ENCODE measurements at regions not wholly inside any gene's neighbourhood (a gene's known extent, or its start where the extent isn't known, plus 50 kb on each side); places are given as distances from the start of the nearest gene placed in this dataset.

GRCh38 chr12:39224971-39225370 is 217.9 kb downstream of the KIF21A start:
- TF ChIP-seq CTCF (IDR thresholded peaks at IDR 0.05; ENCODE audit: control extremely low read depth in 1 of 3, insufficient read depth in 1 of 3, low read depth in 1 of 3, low read length in 3 of 3) (no peak), ATF2 (IDR thresholded peaks at IDR 0.05; ENCODE audit: low read length) (no peak), KDM5A (IDR thresholded peaks at IDR 0.05; ENCODE audit: low read length) (no peak), YY1 (IDR thresholded peaks at IDR 0.05; ENCODE audit: low read depth, low read length) (no peak), POLR2AphosphoS5 (IDR thresholded peaks at IDR 0.05; ENCODE audit: low read depth, low read length) (no peak), EP300 (IDR thresholded peaks at IDR 0.05; ENCODE audit: borderline replicate concordance in 1 of 2, low read depth in 2 of 2, low read length in 2 of 2) (no peak), RFX5 (IDR thresholded peaks at IDR 0.05; ENCODE audit: borderline replicate concordance, low read depth, low read length) (no peak), MAFK (IDR thresholded peaks at IDR 0.05; ENCODE audit: low read depth, low read length) (no peak), CHD2 (IDR thresholded peaks at IDR 0.05; ENCODE audit: low read length) (no peak), TAF1 (IDR thresholded peaks at IDR 0.05; ENCODE audit: low read depth, low read length) (no peak)
